ENCODE measurements at regions not wholly inside any gene's neighbourhood (a gene's known extent, or its start where the extent isn't known, plus 50 kb on each side); places are given as distances from the start of the nearest gene placed in this dataset.
"Not testable (repeated sequence)": the region's sequence is repeated elsewhere in the genome, so short reads cannot be mapped to it uniquely, and the experiment has no call there.

GRCh38 chr5:92627186-92627585 is 953.8 kb downstream of the NR2F1-AS1 start:
- no peak for DNase-seq (ENCODE audit: extremely low spot score)
- ChIA-PET POLR2A (no interaction called here), CTCF (no interaction called here)
- TF ChIP-seq CTCF (IDR thresholded peaks at IDR 0.05; ENCODE audit: control extremely low read depth, extremely low read depth, low read depth, missing control alignments): no peak

GRCh38 chr5:92616085-92616484 is 964.9 kb downstream of the NR2F1-AS1 start:
- ChIA-PET CTCF (no interaction called here), POLR2A (no interaction called here)
- TF ChIP-seq CTCF (IDR thresholded peaks at IDR 0.05; ENCODE audit: control extremely low read depth, extremely low read depth, low read depth, missing control alignments): no peak
- DNase-seq (ENCODE audit: extremely low spot score): no peak

GRCh38 chr5:92613546-92613945 is 967.5 kb downstream of the NR2F1-AS1 start:
- ChIA-PET POLR2A (no interaction called here), CTCF (no interaction called here)
- DNase-seq (ENCODE audit: extremely low spot score): no peak
- TF ChIP-seq CTCF (IDR thresholded peaks at IDR 0.05; ENCODE audit: control extremely low read depth, extremely low read depth, low read depth, missing control alignments): no peak

- POLR2A ChIA-PET; DNase-seq (ENCODE audit: extremely low spot score); CTCF ChIA-PET: not testable (repeated sequence)
These were observed 970.6 kb downstream of the NR2F1-AS1 start for GRCh38 chr5:92610435-92610834.

GRCh38 chr5:92605591-92605990 is 975.4 kb downstream of the NR2F1-AS1 start:
- ChIA-PET POLR2A (no interaction called here), CTCF (no interaction called here)
- no peak for DNase-seq (ENCODE audit: extremely low spot score)
- TF ChIP-seq CTCF (IDR thresholded peaks at IDR 0.05; ENCODE audit: control extremely low read depth, extremely low read depth, low read depth, missing control alignments): no peak

GRCh38 chr5:92599217-92599810 is 981.7 kb downstream of the NR2F1-AS1 start:
- CTCF ChIA-PET: no interaction called here
- DNase-seq (ENCODE audit: extremely low spot score): peak; percentile 12
- POLR2A ChIA-PET: no interaction called here
- TF ChIP-seq CTCF (IDR thresholded peaks at IDR 0.05; ENCODE audit: control extremely low read depth, extremely low read depth, low read depth, missing control alignments): no peak

- ChIA-PET CTCF (interaction anchor here (1.2 kb wide), 1 partner anchor 16 kb away, joined by 3 read pairs; no protein-coding TSS in a partner anchor), POLR2A (no interaction called here)
- no peak for TF ChIP-seq CTCF (IDR thresholded peaks at IDR 0.05; ENCODE audit: control extremely low read depth, extremely low read depth, low read depth, missing control alignments)
- no peak for DNase-seq (ENCODE audit: extremely low spot score)
These were observed 987.0 kb downstream of the NR2F1-AS1 start for GRCh38 chr5:92594031-92594430.

All from GM10248 (cell line).